ENCODE measurements at regions not wholly inside any gene's neighbourhood (a gene's known extent, or its start where the extent isn't known, plus 50 kb on each side); places are given as distances from the start of the nearest gene placed in this dataset.

DNA sequence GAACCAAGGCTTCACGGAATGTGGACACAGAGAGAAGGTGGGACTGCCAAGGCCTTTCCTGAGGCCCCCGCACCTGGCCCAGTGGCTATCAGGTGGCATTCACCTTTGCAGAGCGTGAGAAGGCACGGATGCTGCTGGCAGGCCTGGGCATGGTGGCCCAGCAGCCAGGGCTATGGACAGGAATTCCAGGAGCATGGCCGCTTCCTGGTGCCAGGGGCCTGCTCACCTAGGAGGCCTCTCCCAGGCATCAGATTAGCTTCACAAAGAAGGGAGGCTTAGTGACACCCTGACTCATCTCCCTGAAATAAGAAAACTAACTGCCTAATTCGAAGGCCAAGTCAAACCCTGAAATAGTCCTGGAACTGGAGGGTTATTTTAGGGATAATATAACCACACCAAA is 155.8 kb downstream of the TEX29 start:
- no peak for DNase-seq (ENCODE audit: low spot score)

GRCh38 chr13:111479412-111479811 is 159.0 kb downstream of the TEX29 start:
- DNase-seq (ENCODE audit: low spot score), result no peak

DNA sequence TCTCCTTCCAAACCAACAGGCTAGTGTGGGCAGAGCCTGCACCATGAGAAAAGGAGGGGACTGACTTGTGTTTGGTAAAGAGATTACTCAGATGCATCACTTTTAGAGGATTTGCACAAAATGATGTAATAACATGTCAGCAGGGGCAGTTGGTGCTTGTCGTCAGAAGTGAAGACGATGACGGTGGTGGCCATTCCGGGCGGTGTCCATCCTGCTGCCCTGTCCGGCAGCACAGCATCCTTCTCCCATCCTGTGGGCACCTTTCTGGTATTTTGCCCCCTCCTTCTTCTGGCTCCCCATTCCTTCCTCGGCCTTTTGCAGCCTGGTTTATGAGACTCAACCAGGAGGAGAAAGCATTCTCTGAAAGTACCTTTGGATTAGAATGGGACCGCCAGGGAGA is 160.1 kb downstream of the TEX29 start:
- no peak for DNase-seq (ENCODE audit: low spot score)

- no peak for DNase-seq (ENCODE audit: low spot score)
These were observed 160.5 kb downstream of the TEX29 start for GRCh38 chr13:111480976-111481375.

- no peak for DNase-seq (ENCODE audit: low spot score)
These were observed 161.7 kb downstream of the TEX29 start for GRCh38 chr13:111482126-111482525.

DNA sequence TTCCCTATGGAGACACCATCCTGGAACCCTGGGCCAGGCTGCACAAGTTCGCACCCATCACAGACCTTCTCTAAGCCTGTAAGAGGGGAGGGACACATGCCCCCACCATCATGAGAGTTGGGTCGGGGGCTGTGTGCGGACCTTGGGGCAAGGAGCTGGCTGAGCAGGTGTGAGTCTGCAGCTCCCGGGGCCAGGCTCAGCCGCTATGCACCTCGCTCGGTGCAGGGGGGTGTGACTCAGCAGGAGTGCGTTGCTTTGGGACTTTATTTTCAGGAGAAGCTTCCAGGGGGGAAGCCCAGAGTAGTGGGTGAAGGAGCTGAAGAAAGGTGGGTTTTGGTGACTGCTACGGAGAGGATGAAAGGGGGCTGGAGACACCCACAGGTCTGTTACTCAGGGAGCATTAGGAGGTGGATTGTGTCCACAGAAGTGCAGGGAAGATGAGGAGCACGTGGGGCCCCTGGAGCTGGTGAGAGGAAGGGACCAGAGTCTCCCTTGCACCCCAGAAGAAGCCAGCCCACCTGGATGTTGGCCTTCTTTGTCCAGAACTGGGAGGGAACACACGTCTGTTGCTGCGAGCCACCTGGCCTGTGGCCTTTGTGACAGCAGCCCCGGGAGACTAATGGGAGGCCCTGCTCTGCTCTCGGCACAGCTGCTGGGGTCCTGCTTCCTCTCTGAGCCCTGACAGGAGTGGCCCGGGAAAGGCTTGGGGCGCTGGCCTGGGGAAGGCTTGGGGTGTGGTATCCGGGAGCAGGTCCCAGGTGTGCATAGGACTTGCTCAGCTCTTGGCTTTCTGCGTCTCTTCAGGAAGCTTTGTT is 162.6 kb downstream of the TEX29 start:
- no peak for DNase-seq (ENCODE audit: low spot score)

DNA sequence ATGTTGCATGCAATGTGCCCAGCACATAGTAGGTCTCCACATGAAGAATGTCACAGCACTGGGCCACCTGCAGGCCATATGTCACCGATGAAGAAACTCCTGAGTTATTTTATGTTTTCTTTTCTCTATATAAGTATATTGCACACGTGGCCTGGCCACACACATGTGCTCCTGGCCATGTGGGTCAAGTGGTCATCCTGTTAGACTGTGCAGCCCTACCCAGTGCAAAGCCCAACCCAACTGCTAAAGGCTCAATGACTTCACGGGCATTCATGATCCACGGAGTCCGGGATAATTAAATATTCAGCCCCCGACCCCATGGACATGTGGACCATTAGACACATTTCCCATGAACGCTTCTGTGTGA is 163.2 kb downstream of the TEX29 start:
- no peak for DNase-seq (ENCODE audit: low spot score)

- no peak for DNase-seq (ENCODE audit: low spot score)
These were observed 163.9 kb downstream of the TEX29 start for GRCh38 chr13:111484141-111484925.

DNA sequence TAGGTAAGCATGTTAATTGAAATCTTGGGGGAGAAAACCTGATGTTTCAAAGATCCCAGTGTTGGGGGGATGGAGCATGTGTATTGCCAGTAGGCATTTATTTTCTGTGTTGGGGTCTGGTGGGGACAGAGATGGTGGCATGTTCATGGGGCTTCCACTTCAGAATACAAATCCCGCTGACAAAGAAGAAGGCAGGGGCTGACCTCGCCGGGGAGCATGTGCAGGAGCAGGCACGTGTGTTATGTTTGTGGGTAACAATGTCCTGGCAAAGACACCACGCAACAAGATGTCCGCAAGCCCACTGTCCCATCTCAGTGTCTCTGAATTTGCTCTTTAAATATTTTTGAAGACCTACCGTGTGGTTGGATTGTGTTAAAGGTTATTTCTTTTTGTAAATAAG is 164.5 kb downstream of the TEX29 start:
- DNase-seq (ENCODE audit: low spot score), result no peak

DNA sequence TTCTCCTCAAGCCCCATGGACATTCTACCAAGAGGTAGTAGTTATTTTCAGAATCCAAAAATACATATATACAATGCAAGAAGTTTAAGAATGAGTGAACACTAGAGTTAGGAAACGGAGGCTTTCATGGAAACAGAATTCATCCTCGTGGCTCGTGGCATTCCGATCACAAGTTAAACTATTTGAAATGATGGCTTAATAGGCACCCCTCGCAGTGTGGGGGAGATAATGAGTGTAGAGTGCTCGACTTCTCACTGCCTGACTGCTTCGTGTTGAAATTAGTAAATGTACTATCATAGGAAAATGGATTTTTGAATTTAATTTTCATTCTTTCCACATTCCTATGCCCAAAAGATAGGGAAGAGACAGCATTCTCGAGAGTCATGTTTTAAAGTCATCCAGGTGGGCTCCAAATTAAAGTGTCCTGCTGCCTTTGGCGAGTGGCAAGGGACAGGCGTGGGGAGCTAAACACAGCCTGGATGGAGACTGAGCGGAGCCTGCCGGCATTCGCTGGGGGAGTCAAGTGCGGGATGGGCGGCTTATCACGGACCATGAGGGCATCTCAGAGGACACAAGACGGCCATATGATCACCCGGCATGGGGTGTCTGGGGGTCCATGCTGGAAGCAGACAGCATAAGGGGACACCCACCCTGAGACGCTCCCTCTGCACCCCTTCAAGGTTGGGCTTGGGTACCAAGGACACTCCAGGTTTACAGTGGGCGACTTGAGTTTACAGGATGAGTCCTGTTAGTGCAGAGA is 165.2 kb downstream of the TEX29 start:
- no peak for DNase-seq (ENCODE audit: low spot score)

GRCh38 chr13:111486331-111486730 is 165.9 kb downstream of the TEX29 start:
- no peak for DNase-seq (ENCODE audit: low spot score)

DNA sequence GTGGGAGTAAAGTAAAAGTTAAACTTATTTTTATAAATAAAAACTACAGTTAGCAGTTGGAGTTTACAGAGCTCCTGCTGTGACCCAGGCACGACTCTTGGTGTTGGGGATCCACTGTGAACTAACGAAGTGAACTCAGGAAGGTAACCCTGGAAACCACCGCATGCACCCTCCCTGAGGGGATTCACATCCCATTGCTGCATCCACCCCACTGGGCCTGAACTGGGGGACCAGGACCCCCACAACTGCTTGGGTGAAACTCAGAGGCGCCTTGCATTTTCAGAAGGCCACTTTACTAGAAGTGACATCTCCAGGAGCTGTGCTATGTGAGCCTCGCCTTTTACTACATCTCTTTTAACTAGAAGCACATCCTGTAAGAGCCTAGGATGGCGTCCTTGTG is 166.4 kb downstream of the TEX29 start:
- DNase-seq (ENCODE audit: low spot score), result no peak

DNA sequence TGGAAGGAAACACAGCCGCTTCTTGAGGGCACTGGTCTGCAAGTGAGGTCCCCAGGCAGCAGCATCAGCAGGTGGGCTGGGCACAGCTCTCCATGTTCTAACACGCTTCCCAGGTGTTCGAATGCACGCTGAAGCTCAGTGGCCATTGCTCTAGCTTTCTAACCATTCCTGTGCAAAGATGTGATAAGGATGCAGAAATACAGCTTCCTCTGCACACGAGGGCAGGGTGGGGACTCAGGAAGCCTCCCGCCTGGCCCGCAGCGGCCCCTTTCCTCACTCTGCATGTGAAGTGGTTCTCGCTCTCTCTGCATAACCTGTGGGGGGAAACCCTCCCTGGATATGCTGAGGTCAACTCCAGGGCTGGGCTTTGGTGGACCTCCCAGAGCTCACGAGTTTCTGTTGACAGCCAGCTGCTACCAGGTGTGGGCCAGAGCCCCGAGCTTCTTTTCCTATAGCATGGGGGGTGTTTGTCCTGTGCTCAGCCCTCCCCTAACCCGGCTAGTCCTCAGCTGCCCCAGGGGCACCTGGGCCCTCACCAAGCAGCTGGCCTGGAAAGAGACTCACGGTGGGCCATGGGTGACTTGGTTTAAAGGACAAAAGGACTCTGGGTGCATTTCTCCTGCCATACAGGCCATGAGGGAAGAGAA is 168.2 kb downstream of the TEX29 start:
- no peak for DNase-seq (ENCODE audit: low spot score)

GRCh38 chr13:111489301-111489700 is 168.9 kb downstream of the TEX29 start:
- DNase-seq (ENCODE audit: low spot score), result no peak

DNA sequence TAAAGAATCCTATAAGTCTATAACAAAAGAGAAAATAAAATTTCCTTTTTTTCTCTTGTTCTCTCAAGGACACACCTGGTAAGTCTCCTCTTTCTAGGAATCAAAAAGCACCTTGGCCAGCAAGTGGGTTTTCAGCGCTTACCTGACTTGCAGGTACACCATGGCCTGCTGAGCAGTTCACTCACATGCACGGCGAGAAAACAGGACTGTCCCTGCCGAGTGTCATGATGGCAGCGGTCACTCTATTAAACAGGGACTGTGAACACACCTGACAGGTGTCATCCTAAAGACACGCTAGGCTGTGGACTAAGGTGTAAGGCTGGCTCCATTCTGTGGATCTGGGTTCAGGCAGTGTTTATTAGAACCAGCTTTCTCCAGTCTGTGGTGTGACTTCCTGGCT is 170.2 kb downstream of the TEX29 start:
- DNase-seq (ENCODE audit: low spot score), result no peak

GRCh38 chr13:111491021-111491420 is 170.6 kb downstream of the TEX29 start:
- DNase-seq (ENCODE audit: low spot score), result no peak

DNA sequence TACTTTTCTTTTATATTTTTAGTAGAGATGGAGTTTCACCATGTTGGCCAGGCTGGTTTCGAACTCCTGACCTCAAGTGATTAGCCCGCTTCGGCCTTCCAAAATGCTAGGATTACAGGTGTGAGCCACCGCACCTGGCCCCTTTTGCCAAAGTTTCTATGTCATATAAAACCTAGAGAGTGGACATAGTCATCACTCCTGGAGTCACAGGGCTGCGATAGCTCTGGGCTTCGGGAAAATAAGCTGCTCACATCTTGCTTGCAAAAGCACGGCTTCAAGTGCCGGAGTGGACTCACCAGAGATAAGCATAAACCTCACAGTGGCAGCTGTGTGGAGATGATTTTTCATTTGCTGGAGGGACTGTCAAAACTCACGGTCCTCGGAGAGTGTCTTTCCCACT is 171.2 kb downstream of the TEX29 start:
- no peak for DNase-seq (ENCODE audit: low spot score)

DNA sequence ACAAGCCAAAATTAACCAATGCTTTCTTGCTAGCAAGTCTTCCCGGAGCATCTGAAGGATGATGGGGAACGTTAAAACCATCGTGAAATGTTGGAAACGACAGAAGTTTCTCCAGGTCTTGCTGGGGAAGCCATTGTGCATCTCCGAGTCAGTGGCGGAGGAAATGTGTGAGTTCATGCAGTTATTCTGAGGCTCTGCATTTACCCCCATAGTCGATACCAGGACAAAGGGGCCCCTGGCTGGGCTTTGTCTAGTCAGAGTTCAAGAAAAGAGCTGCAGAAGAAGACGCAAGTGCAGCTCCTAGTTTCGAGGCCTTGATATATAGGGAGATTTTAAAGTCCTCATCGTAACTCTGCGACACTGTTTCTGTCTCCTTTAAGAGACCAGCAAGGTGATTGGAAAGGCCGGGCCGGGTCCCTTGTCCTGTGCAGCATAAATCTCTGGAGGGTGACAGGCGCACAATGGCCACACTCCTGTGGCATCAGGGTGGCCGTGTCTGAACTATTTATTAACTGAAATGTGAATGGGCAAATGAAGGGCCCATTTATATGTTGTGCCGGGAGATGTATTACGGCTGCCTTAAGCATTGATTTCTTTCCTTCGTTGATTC is 172.0 kb downstream of the TEX29 start:
- DNase-seq (ENCODE audit: low spot score), result no peak

GRCh38 chr13:111492958-111493357 is 172.5 kb downstream of the TEX29 start:
- DNase-seq (ENCODE audit: low spot score), result no peak

DNA sequence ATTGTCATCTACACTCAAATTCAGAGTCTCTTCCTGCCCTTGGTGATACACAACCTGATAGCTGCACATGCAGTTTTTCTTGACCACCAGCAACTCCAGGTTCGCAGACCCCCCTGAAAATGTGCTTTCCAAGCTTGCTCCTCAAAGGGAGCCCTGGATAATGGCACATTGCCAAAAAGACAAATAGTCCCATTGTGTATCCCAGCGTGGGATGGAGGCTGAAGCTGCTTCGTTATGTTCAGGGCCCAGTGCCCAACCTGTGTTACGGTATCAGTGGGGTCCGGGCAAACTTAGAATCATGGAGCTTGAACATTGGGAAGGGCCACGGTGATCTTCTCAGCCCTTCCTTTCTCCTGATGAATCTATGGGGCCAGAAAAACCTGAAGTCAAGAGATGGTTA is 173.0 kb downstream of the TEX29 start:
- DNase-seq (ENCODE audit: low spot score), result no peak

DNA sequence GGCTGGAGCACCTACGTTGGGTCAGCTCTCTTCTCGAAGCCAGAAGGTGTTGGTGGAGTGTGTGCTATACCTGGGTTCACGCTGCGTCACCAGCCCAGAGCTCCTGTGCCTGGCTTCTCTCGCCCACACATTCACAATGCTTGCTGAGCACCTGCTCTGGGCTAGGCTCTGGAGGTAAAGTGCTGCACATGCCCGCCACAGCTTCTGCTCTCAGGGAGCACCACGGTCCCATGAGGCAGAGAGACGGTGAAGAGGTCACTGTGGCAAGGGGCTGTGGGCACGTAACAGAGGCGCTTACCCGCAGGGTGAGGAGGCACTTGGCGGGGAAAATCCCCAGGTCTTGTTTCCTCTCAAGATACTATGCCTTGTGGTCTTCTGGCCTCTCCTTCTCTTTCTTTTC is 174.2 kb downstream of the TEX29 start:
- no peak for DNase-seq (ENCODE audit: low spot score)

Measured in iPS-NIHi11 (cell line).